ENCODE measurements at regions not wholly inside any gene's neighbourhood (a gene's known extent, or its start where the extent isn't known, plus 50 kb on each side); places are given as distances from the start of the nearest gene placed in this dataset.

- TF ChIP-seq REST (IDR thresholded peaks at IDR 0.05; ENCODE audit: unreplicated experiment) = no peak
These were observed 208.1 kb upstream of the TET2 start (continued) for GRCh38 chr4:104938624-104939023.

- no peak for ATAC-seq
- no peaks in the 10 kb centered on the region for H3F3A ChIP-seq (replicated peaks; ENCODE audit: low read depth)
- TF ChIP-seq STAT1 (IDR thresholded peaks at IDR 0.05; ENCODE audit: unreplicated experiment) (no peak), POLR2AphosphoS5 (IDR thresholded peaks at IDR 0.05; ENCODE audit: low read depth) (no peak), ETS1 (IDR thresholded peaks at IDR 0.05) (no peak), ZNF462 (CRISPR knock-in tag; IDR thresholded peaks at IDR 0.05) (no peak), EZH2 (IDR thresholded peaks at IDR 0.05; ENCODE audit: low read depth, unreplicated experiment) (no peak), CTCF (conservative IDR thresholded peaks at IDR 0.05; ENCODE audit: low read depth in 2 of 2) (no peak), ZNF331 (CRISPR knock-in tag; IDR thresholded peaks at IDR 0.05; ENCODE audit: low read depth) (no peak), JUNB (IDR thresholded peaks at IDR 0.05; ENCODE audit: unreplicated experiment) (no peak), REST (IDR thresholded peaks at IDR 0.05; ENCODE audit: unreplicated experiment) (no peak)
These were observed 205.7 kb upstream of the TET2 start for GRCh38 chr4:104940927-104941326.

More at GRCh38 chr4:104940927-104941326, 205.7 kb upstream of the TET2 start:
- Histone ChIP-seq H3K79me2 (replicated peaks; ENCODE audit: insufficient read depth) (no peaks in the 10 kb centered on the region), H3K4me1 (ENCODE audit: insufficient read depth) (no peaks in the 10 kb centered on the region), H3K27me3 (ENCODE audit: insufficient read depth) (no peaks in the 10 kb centered on the region), H3K9me2 (ENCODE audit: insufficient read depth) (no peaks in the 10 kb centered on the region), H4K20me1 (replicated peaks; ENCODE audit: insufficient read depth) (no peaks in the 10 kb centered on the region), H3K36me3 (ENCODE audit: insufficient read depth) (no peaks in the 10 kb centered on the region), H3K4me3 (no peak overlapping the region), H3K4me2 (no peak overlapping the region), H2AFZ (no peak overlapping the region), H3K27ac (ENCODE audit: low read depth) (no peak overlapping the region)
- Mint-ChIP-seq H3K36me3 (ENCODE audit: low read depth) (no peaks in the 10 kb centered on the region), H3K9me3 (no peaks in the 10 kb centered on the region), H3K27ac (no peak overlapping the region), H3K4me1 (no peaks in the 10 kb centered on the region), H3K4me3 (no peak overlapping the region), H3K27me3 (ENCODE audit: insufficient read depth, low read depth, poor library complexity) (no peaks in the 10 kb centered on the region)
- no peak for DNase-seq (ENCODE audit: low spot score)
